DOHH2 (cell line): ENCODE measurements at regions not wholly inside any gene's neighbourhood (a gene's known extent, or its start where the extent isn't known, plus 50 kb on each side); places are given as distances from the start of the nearest gene placed in this dataset.

Experiments
- H3F3A ChIP-seq: fragments of 200-600 bp; sonication (generic), shearing (Covaris generic); 2 replicates; pipeline ENCODE4 v1.6.0; 2016; ENCODE audit warnings: antibody characterized with exemption, mild to moderate bottlenecking; ENCODE audit not compliant: control insufficient read depth, insufficient read depth
- H3K27ac ChIP-seq: fragments of 200-600 bp; sonication (generic); 2 replicates; pipeline ENCODE4 v1.5.1; 2014; ENCODE audit warnings: low read depth, mild to moderate bottlenecking, low read length, moderate library complexity
- H3K27me3 ChIP-seq: fragments of 200-600 bp; sonication (generic); 2 replicates; pipeline ENCODE4 v1.6.1; 2014; ENCODE audit warnings: mild to moderate bottlenecking, low read length, mixed read lengths; ENCODE audit not compliant: control insufficient read depth
- H3K36me3 ChIP-seq: fragments of 200-600 bp; sonication (generic); 2 replicates; pipeline ENCODE4 v1.6.1; 2014; ENCODE audit warnings: mild to moderate bottlenecking, low read length, moderate library complexity, mixed read lengths; ENCODE audit not compliant: control insufficient read depth
- H3K4me1 ChIP-seq: fragments of 200-600 bp; sonication (generic); 2 replicates; pipeline ENCODE4 v1.6.1; 2014; ENCODE audit warnings: mild to moderate bottlenecking, low read length, mixed read lengths; ENCODE audit not compliant: control insufficient read depth
- H3K4me2 ChIP-seq: fragments of 200-600 bp; sonication (generic); 2 replicates; pipeline ENCODE4 v1.6.0; 2014; ENCODE audit warnings: mild to moderate bottlenecking, low read length, moderate library complexity
- H3K4me3 ChIP-seq: fragments of 200-600 bp; sonication (generic); 2 replicates; pipeline ENCODE4 v1.5.1; 2014; ENCODE audit warnings: mild to moderate bottlenecking, low read length, mixed read lengths
- H3K79me2 ChIP-seq: fragments of 200-600 bp; sonication (generic); 2 replicates; pipeline ENCODE4 v1.6.1; 2014; ENCODE audit warnings: mild to moderate bottlenecking, low read length, mixed read lengths; ENCODE audit not compliant: control insufficient read depth
- H3K9me2 ChIP-seq: fragments of 200-600 bp; sonication (generic); replicated peaks from 2 replicates; pipeline ENCODE4 v1.6.1; 2014; ENCODE audit warnings: mild to moderate bottlenecking, low read length, mixed read lengths; ENCODE audit not compliant: control insufficient read depth
- H3K9me3 ChIP-seq: fragments of 200-600 bp; sonication (generic); 2 replicates; pipeline ENCODE4 v1.6.1; 2014; ENCODE audit warnings: antibody characterized with exemption, low read length, mixed read lengths; ENCODE audit not compliant: control insufficient read depth, insufficient read depth
- H4K20me1 ChIP-seq: fragments of 200-600 bp; sonication (generic); 2 replicates; pipeline ENCODE4 v1.6.0; 2014; ENCODE audit warnings: low read depth, mild to moderate bottlenecking, antibody characterized with exemption, low read length, moderate library complexity; ENCODE audit not compliant: control insufficient read depth, insufficient read depth
- CTCF ChIP-seq: fragments of 200-600 bp; sonication (generic); IDR thresholded peaks from one replicate; pipeline ENCODE4 v1.5.1; 2014; ENCODE audit warnings: antibody characterized with exemption, mild to moderate bottlenecking, low read depth, low read length; ENCODE audit not compliant: poor library complexity, severe bottlenecking
- EZH2phosphoT487 ChIP-seq: fragments of 200-600 bp; sonication (generic); IDR thresholded peaks from 2 replicates; pipeline ENCODE4 v1.6.1; 2017; ENCODE audit warnings: borderline replicate concordance, mild to moderate bottlenecking, antibody characterized with exemption, low read length, moderate library complexity, mixed read lengths

GRCh38 chr1:181150842-181151241, 62.3 kb downstream of the IER5 start:
- H3K27me3 ChIP-seq = no peaks in the 10 kb centered on the region
- H3K79me2 ChIP-seq = no peaks in the 10 kb centered on the region
- H3K4me2 ChIP-seq = no peak overlapping the region
- peaks cover 31% of the 10 kb centered on the region for H3K4me1 ChIP-seq
- no peaks in the 10 kb centered on the region for H3K9me2 ChIP-seq
- H3K9me3 ChIP-seq = no peaks in the 10 kb centered on the region
- H3K4me3 ChIP-seq = no peak overlapping the region
- no peak overlapping the region for H3K27ac ChIP-seq
- TF ChIP-seq EZH2phosphoT487 (no peak), CTCF (no peak)
- no peaks in the 10 kb centered on the region for H4K20me1 ChIP-seq
- no peaks in the 10 kb centered on the region for H3F3A ChIP-seq
- no peaks in the 10 kb centered on the region for H3K36me3 ChIP-seq

- H3K4me1 ChIP-seq = peaks cover 31% of the 10 kb centered on the region
- no peaks in the 10 kb centered on the region for H3F3A ChIP-seq
- H3K9me2 ChIP-seq = no peaks in the 10 kb centered on the region
- no peaks in the 10 kb centered on the region for H3K79me2 ChIP-seq
- H4K20me1 ChIP-seq = no peaks in the 10 kb centered on the region
- H3K27ac ChIP-seq = no peak overlapping the region
- no peak overlapping the region for H3K4me2 ChIP-seq
- TF ChIP-seq CTCF (no peak), EZH2phosphoT487 (no peak)
- no peaks in the 10 kb centered on the region for H3K36me3 ChIP-seq
- no peaks in the 10 kb centered on the region for H3K9me3 ChIP-seq
- no peaks in the 10 kb centered on the region for H3K27me3 ChIP-seq
- no peak overlapping the region for H3K4me3 ChIP-seq
Observed at GRCh38 chr1:181151378-181152326, 63.2 kb downstream of the IER5 start.

GRCh38 chr1:181152892-181153633, 64.6 kb downstream of the IER5 start:
- Histone ChIP-seq H3K79me2 (no peaks in the 10 kb centered on the region), H3K4me3 (no peak overlapping the region), H3K4me1 (peaks cover 31% of the 10 kb centered on the region), H3K27me3 (no peaks in the 10 kb centered on the region), H3K27ac (no peak overlapping the region), H3F3A (no peaks in the 10 kb centered on the region), H3K36me3 (no peaks in the 10 kb centered on the region), H3K9me3 (no peaks in the 10 kb centered on the region), H3K9me2 (no peaks in the 10 kb centered on the region), H3K4me2 (peak overlapping the region; percentile 32), H4K20me1 (no peaks in the 10 kb centered on the region)
- TF ChIP-seq CTCF (peak; percentile 36), EZH2phosphoT487 (no peak)
